Mesothelial cell of epicardium (in vitro differentiated cells): ENCODE measurements at regions not wholly inside any gene's neighbourhood (a gene's known extent, or its start where the extent isn't known, plus 50 kb on each side); places are given as distances from the start of the nearest gene placed in this dataset.

ENCODE experiments used
- DNase-seq, 2 experiments: peaks; one replicate each; pipeline ENCODE4 v3.0.0; 2021; ENCODE audit warnings: low spot score in 2 of 2; ENCODE audit not compliant: unreplicated experiment in 2 of 2
- H3K27ac Mint-ChIP-seq: 2 replicates; pipeline ENCODE4 v1.8.0; 2021; ENCODE audit warnings: mixed read lengths
- H3K27me3 Mint-ChIP-seq: 2 replicates; pipeline ENCODE4 v1.8.0; 2021; ENCODE audit warnings: low read depth, mixed read lengths
- H3K36me3 Mint-ChIP-seq: 2 replicates; pipeline ENCODE4 v1.8.0; 2021; ENCODE audit warnings: mixed read lengths
- H3K4me1 Mint-ChIP-seq: 2 replicates; pipeline ENCODE4 v1.8.0; 2021; ENCODE audit warnings: mixed read lengths
- H3K4me3 Mint-ChIP-seq: 2 replicates; pipeline ENCODE4 v1.8.0; 2021; ENCODE audit warnings: mild to moderate bottlenecking, moderate library complexity, mixed read lengths
- H3K9me3 Mint-ChIP-seq: 2 replicates; pipeline ENCODE4 v1.8.0; 2021; ENCODE audit warnings: mixed read lengths
- CTCF ChIP-seq: fragments of 200-600 bp; sonication (generic); IDR thresholded peaks from one replicate; pipeline ENCODE4 v1.5.0; 2021; ENCODE audit warnings: antibody characterized with exemption; ENCODE audit not compliant: unreplicated experiment

DNA sequence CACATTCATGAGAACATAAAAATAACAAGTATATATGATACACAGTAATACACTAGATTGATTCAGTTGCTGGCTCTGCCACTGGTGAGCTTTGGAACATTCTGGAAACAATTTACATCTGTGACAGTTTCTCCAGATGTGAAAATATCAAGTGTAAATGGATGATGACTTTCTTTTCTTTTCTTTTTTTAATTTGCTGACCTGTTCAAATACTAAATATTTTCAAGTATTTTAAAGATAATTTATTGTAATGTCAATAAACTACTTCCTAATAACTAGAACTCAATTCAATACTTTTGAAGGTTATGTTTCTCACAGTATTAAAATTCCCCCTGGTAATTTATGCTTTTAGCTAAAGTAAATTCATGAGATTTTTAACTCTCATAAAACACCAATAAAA, 180.3 kb downstream of the CRPPA start:
- H3K4me1 Mint-ChIP-seq, result peaks cover 12% of the 10 kb centered on the region
- TF ChIP-seq CTCF, result no peak
- no peak overlapping the region for H3K27ac Mint-ChIP-seq
- no peaks in the 10 kb centered on the region for H3K27me3 Mint-ChIP-seq
- no peak overlapping the region for H3K4me3 Mint-ChIP-seq
- peaks cover 4% of the 10 kb centered on the region for H3K9me3 Mint-ChIP-seq
- peaks cover 2% of the 10 kb centered on the region for H3K36me3 Mint-ChIP-seq
- DNase-seq, result no peak

- peaks cover 13% of the 10 kb centered on the region for H3K36me3 Mint-ChIP-seq
- no peaks in the 10 kb centered on the region for H3K27me3 Mint-ChIP-seq
- no peak overlapping the region for H3K4me3 Mint-ChIP-seq
- peaks cover 19% of the 10 kb centered on the region for H3K4me1 Mint-ChIP-seq
- H3K9me3 Mint-ChIP-seq, result peaks cover 20% of the 10 kb centered on the region
- H3K27ac Mint-ChIP-seq, result no peak overlapping the region
- DNase-seq, result no peak
- TF ChIP-seq CTCF, result no peak
These were observed 185.0 kb downstream of the CRPPA start for GRCh38 chr7:16236381-16236780.

DNA sequence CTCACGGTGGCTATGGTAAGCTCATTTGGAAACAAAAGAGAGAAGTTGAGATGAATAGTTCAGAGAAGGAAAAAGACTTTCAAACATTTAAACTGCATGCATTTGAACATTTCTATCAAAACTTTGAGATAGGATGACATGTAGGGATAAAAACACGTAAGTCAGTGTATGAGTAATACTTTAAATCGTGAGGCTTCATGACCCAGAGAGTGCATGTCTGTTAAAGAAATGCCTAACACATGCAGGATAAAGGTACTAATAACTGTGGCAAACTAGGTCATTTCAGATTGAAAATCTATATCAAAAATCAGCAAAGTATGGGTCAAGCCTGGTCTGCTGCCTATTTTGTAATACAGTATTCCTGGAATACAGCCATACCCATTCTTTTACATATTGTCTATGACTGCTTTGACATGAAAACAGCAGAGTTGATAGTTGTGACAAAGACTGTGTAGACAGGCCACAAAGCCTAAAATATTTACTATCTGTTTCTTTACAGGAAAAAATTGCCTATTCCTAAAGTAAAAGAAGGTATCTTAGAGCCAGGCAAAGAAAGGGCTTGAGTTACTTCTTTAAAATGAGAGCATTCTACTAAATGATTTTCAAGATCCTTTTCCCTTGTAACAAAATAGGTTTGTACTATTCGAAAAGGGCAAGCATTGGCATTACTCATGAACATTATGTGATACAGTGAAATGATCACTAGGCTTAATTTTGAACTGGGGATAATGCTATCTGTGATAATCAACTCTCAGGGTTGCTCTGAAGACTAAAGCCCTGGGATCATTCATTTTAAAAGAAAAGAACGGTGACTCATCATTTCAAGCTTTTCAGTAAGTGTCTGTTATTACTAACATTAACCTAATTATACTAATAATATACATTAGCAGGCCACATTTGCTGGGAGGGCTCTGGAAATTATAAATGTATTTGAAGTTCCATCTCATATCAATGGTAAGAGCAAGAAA, 185.9 kb downstream of the CRPPA start:
- peaks cover 29% of the 10 kb centered on the region for H3K9me3 Mint-ChIP-seq
- H3K4me3 Mint-ChIP-seq, result no peak overlapping the region
- no peak overlapping the region for H3K27ac Mint-ChIP-seq
- TF ChIP-seq CTCF, result no peak
- no peaks in the 10 kb centered on the region for H3K27me3 Mint-ChIP-seq
- H3K36me3 Mint-ChIP-seq, result peaks cover 22% of the 10 kb centered on the region
- DNase-seq, result no peak
- peaks cover 19% of the 10 kb centered on the region for H3K4me1 Mint-ChIP-seq

DNA sequence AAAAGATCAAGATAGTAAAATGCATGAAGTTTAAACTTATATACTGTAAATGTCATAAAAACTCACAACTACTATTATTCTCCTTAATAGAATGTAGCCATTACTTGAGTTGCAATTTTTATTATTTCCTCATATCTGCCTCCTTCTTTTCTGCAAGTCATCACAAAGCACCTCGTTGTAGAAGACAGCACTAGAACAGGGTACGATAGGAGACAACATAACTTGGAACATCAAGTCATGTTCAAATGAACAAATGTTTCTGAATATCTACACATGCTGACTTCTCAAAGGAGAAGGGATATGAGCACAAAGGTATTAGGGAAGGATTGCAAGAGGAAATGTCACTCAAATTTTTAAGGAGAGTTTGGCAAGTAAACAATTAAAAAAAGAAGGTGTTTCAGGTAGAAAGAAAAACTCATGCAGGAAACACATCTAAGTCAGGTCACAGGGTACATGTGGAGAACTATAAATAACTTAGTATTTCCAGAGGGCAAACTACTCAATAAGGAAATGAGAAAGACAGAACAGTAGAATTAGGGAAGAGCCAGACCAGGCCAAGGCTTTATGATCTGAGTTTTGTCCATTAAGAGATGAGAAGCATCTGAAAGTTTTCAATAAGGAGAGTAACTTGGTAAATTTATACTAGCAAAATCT, 186.7 kb downstream of the CRPPA start:
- no peaks in the 10 kb centered on the region for H3K27me3 Mint-ChIP-seq
- H3K4me3 Mint-ChIP-seq, result no peak overlapping the region
- peaks cover 15% of the 10 kb centered on the region for H3K4me1 Mint-ChIP-seq
- peaks cover 30% of the 10 kb centered on the region for H3K36me3 Mint-ChIP-seq
- no peak overlapping the region for H3K27ac Mint-ChIP-seq
- no peak for TF ChIP-seq CTCF
- H3K9me3 Mint-ChIP-seq, result peaks cover 37% of the 10 kb centered on the region
- DNase-seq, result no peak

GRCh38 chr7:16233517-16233916, 187.8 kb downstream of the CRPPA start:
- no peak for TF ChIP-seq CTCF
- DNase-seq, result no peak
- Mint-ChIP-seq H3K27ac (no peak overlapping the region), H3K36me3 (peaks cover 36% of the 10 kb centered on the region), H3K4me3 (no peak overlapping the region), H3K4me1 (peaks cover 13% of the 10 kb centered on the region), H3K9me3 (peaks cover 47% of the 10 kb centered on the region), H3K27me3 (no peaks in the 10 kb centered on the region)
